ENCODE measurements at regions not wholly inside any gene's neighbourhood (a gene's known extent, or its start where the extent isn't known, plus 50 kb on each side); places are given as distances from the start of the nearest gene placed in this dataset.
"Not testable (repeated sequence)": the region's sequence is repeated elsewhere in the genome, so short reads cannot be mapped to it uniquely, and the experiment has no call there.

DNA sequence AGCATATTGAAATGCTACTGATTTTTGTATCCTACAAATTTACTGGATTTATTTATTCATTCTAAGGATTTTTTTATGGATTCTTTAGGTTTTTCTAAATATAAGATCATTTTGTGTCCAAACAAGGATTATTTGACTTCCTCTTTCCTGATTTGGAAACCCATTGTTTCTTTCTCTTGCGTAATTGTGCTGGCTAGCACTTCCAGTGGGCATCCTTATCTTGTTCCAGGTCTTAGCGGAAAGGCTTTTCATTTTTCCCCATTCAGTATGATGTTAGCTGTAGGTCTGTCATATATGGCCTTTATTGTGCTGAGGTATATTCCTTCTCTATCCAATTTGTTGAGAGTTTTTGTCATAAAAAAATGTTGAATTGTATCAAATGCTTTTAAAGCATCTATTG lies 57.2 kb upstream of the RHOJ start:
- H4K20me1 ChIP-seq (ENCODE audit: insufficient read depth, low read length), result no peaks in the 10 kb centered on the region
- no peak overlapping the region for H2AFZ ChIP-seq (ENCODE audit: low read length)
- H3K4me3 ChIP-seq (ENCODE audit: low read length), result no peak overlapping the region
- H3F3A ChIP-seq (ENCODE audit: insufficient read depth, low read length), result no peaks in the 10 kb centered on the region
- no peak for TF ChIP-seq EZH2phosphoT487 (IDR thresholded peaks at IDR 0.05; ENCODE audit: low read length)
- no peak for TF ChIP-seq EZH2 (optimal IDR thresholded peaks at IDR 0.05; ENCODE audit: low read depth, low read length)
- no peaks in the 10 kb centered on the region for H3K9me2 ChIP-seq (replicated peaks; ENCODE audit: insufficient read depth, low read length)
- DNase-seq, result no peak
- H3K27ac ChIP-seq (ENCODE audit: low read length), result no peak overlapping the region
- H3K36me3 ChIP-seq (replicated peaks; ENCODE audit: insufficient read depth, low read length), result no peaks in the 10 kb centered on the region
- no peaks in the 10 kb centered on the region for H3K9me3 ChIP-seq (replicated peaks; ENCODE audit: insufficient read depth, low read length)
- H3K79me2 ChIP-seq (ENCODE audit: low read length), result no peaks in the 10 kb centered on the region
- no peak overlapping the region for H3K9ac ChIP-seq (ENCODE audit: low read length)
- H3K4me2 ChIP-seq (ENCODE audit: low read depth, low read length), result no peak overlapping the region
- H3K4me1 ChIP-seq (ENCODE audit: low read length), result no peaks in the 10 kb centered on the region
- H3K27me3 ChIP-seq (replicated peaks; ENCODE audit: insufficient read depth, low read length), result no peaks in the 10 kb centered on the region

DNA sequence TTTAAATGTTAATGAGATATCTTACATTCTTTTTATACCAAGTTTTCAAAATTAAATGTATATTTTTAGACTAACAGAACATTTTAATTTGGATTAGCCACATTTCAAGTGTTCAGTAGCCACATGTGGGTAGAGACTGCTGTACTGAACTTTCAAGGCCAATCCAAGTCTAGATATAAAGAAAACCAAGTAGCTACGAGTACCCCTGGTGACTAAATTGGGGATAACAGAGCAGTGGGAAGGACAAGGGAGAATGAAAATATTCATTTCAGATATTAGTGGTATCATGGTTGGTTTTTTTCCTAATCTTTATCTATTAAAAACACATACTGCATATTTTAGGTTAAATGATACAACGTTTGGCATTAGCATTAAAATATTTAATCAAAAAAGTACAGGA lies 69.4 kb upstream of the RHOJ start:
- H3K79me2 ChIP-seq (ENCODE audit: low read length), result no peaks in the 10 kb centered on the region
- H3K4me2 ChIP-seq (ENCODE audit: low read depth, low read length), result no peak overlapping the region
- no peaks in the 10 kb centered on the region for H3K36me3 ChIP-seq (replicated peaks; ENCODE audit: insufficient read depth, low read length)
- DNase-seq, result no peak
- no peak overlapping the region for H3K27ac ChIP-seq (ENCODE audit: low read length)
- no peaks in the 10 kb centered on the region for H3K27me3 ChIP-seq (replicated peaks; ENCODE audit: insufficient read depth, low read length)
- no peaks in the 10 kb centered on the region for H3K9me3 ChIP-seq (replicated peaks; ENCODE audit: insufficient read depth, low read length)
- H3F3A ChIP-seq (ENCODE audit: insufficient read depth, low read length), result no peaks in the 10 kb centered on the region
- no peak overlapping the region for H3K9ac ChIP-seq (ENCODE audit: low read length)
- no peak overlapping the region for H3K4me3 ChIP-seq (ENCODE audit: low read length)
- no peaks in the 10 kb centered on the region for H3K9me2 ChIP-seq (replicated peaks; ENCODE audit: insufficient read depth, low read length)
- no peak overlapping the region for H2AFZ ChIP-seq (ENCODE audit: low read length)
- no peaks in the 10 kb centered on the region for H3K4me1 ChIP-seq (ENCODE audit: low read length)
- TF ChIP-seq, protein P1, sequence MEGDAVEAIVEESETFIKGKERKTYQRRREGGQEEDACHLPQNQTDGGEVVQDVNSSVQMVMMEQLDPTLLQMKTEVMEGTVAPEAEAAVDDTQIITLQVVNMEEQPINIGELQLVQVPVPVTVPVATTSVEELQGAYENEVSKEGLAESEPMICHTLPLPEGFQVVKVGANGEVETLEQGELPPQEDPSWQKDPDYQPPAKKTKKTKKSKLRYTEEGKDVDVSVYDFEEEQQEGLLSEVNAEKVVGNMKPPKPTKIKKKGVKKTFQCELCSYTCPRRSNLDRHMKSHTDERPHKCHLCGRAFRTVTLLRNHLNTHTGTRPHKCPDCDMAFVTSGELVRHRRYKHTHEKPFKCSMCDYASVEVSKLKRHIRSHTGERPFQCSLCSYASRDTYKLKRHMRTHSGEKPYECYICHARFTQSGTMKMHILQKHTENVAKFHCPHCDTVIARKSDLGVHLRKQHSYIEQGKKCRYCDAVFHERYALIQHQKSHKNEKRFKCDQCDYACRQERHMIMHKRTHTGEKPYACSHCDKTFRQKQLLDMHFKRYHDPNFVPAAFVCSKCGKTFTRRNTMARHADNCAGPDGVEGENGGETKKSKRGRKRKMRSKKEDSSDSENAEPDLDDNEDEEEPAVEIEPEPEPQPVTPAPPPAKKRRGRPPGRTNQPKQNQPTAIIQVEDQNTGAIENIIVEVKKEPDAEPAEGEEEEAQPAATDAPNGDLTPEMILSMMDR (IDR thresholded peaks at IDR 0.05; ENCODE audit: low read length), result peak; percentile 19
- TF ChIP-seq EZH2phosphoT487 (IDR thresholded peaks at IDR 0.05; ENCODE audit: low read length), result no peak
- H4K20me1 ChIP-seq (ENCODE audit: insufficient read depth, low read length), result no peaks in the 10 kb centered on the region

DNA sequence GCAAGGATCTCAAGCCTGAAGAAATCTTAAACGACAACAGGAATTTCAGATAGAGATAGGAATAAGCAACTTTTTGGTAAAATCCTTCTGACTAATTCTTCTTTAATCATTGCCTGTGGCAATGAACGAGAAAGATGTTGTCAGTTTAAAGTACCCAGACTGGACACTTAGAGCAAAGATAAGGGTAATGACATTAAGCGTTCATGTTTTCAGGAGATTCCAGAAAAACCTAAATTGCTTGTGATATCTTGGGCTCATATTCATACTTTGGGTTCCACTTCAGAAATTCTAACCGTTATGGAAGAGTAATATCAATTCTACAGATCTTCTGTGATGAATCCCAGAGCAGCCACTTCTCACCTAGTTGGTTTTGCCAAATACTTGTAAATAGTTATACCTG lies 73.7 kb upstream of the RHOJ start:
- Histone ChIP-seq H3K4me2 (ENCODE audit: low read depth, low read length) (no peak overlapping the region), H4K20me1 (ENCODE audit: insufficient read depth, low read length) (no peaks in the 10 kb centered on the region), H3K79me2 (ENCODE audit: low read length) (no peaks in the 10 kb centered on the region), H3F3A (ENCODE audit: insufficient read depth, low read length) (no peaks in the 10 kb centered on the region), H2AFZ (ENCODE audit: low read length) (no peak overlapping the region), H3K4me1 (ENCODE audit: low read length) (no peaks in the 10 kb centered on the region), H3K36me3 (replicated peaks; ENCODE audit: insufficient read depth, low read length) (no peaks in the 10 kb centered on the region), H3K9ac (ENCODE audit: low read length) (no peak overlapping the region), H3K27ac (ENCODE audit: low read length) (no peak overlapping the region), H3K9me2 (replicated peaks; ENCODE audit: insufficient read depth, low read length) (no peaks in the 10 kb centered on the region), H3K9me3 (replicated peaks; ENCODE audit: insufficient read depth, low read length) (no peaks in the 10 kb centered on the region), H3K4me3 (ENCODE audit: low read length) (no peak overlapping the region), H3K27me3 (replicated peaks; ENCODE audit: insufficient read depth, low read length) (no peaks in the 10 kb centered on the region)
- no peak for DNase-seq
- TF ChIP-seq EZH2phosphoT487 (IDR thresholded peaks at IDR 0.05; ENCODE audit: low read length), result no peak
- TF ChIP-seq EZH2 (optimal IDR thresholded peaks at IDR 0.05; ENCODE audit: low read depth, low read length), result no peak
- TF ChIP-seq, protein P1 (IDR thresholded peaks at IDR 0.05; ENCODE audit: low read length), result no peak

DNA sequence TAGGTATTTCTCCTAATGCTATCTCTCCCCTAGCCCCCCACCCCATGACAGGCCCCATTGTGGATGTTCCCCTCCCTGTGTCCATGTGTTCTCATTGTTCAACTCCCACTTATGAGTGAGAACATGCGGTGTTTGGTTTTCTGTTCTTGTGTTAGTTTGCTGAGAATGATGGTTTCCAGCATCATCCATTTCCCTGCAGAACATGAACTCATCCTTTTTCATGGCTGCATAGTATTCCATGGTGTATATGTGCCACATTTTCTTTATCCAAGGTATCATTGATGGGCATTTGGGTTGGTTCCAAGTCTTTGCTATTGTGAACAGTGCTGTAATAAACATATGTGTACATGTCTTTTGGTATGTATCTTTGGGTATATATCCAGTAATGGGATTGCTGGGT lies 61.2 kb upstream of the KCNH5 start:
- H3F3A ChIP-seq (ENCODE audit: insufficient read depth, low read length); H3K4me1 ChIP-seq (ENCODE audit: low read length); H4K20me1 ChIP-seq (ENCODE audit: insufficient read depth, low read length); H3K27ac ChIP-seq (ENCODE audit: low read length); H3K4me2 ChIP-seq (ENCODE audit: low read depth, low read length); H3K9me2 ChIP-seq (replicated peaks; ENCODE audit: insufficient read depth, low read length); H3K36me3 ChIP-seq (replicated peaks; ENCODE audit: insufficient read depth, low read length); H3K9ac ChIP-seq (ENCODE audit: low read length); H3K79me2 ChIP-seq (ENCODE audit: low read length); H2AFZ ChIP-seq (ENCODE audit: low read length); H3K9me3 ChIP-seq (replicated peaks; ENCODE audit: insufficient read depth, low read length); H3K27me3 ChIP-seq (replicated peaks; ENCODE audit: insufficient read depth, low read length); DNase-seq; H3K4me3 ChIP-seq (ENCODE audit: low read length): not testable (repeated sequence)

All from MM.1S (cell line).